GM21786 (cell line): ENCODE measurements at regions not wholly inside any gene's neighbourhood (a gene's known extent, or its start where the extent isn't known, plus 50 kb on each side); places are given as distances from the start of the nearest gene placed in this dataset.
"Not testable (repeated sequence)": the region's sequence is repeated elsewhere in the genome, so short reads cannot be mapped to it uniquely, and the experiment has no call there.

Source experiments
- ATAC-seq: cut with Tn5 transposase; IDR thresholded peaks from one replicate; pipeline ENCODE4 v1.9.1; 2021; ENCODE audit not compliant: unreplicated experiment

DNA sequence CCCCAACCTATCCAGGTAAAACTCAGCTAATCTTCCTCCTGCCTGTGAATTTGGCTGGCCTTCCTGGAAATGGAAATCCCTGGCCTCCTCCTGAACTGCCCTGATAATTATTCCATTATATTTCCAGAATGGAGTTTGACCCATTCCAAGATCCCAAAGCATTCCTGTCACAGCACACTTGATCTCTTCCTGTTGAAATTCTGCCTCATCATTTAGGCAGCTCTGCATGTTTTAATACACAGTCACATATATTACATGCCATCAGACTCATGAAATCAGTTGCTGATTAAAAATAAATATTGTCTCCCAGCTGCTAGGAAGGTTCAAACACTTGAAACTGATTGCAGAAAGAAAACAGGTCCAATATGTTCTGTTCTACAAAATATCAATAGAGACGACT, 148.2 kb upstream of the PALMD start:
- ATAC-seq = no peak

DNA sequence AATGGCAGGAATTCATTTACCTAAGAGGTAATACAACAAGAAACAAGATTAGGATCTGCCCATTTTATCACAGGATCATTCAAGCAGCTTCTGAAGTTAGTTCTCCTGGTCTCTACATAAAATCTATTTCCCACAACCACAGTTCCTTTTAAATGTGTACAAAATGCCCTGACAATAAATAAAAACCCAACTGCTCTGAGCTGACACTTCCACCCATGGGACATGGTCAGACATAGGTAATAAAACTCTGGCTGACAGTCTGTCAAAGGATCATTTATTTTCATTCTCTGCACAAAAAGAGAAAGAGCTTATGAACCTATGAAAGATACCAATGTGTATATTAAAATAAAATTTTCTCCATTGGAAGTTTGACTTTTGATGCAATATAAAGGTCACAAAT, 145.4 kb upstream of the PALMD start:
- no peak for ATAC-seq

DNA sequence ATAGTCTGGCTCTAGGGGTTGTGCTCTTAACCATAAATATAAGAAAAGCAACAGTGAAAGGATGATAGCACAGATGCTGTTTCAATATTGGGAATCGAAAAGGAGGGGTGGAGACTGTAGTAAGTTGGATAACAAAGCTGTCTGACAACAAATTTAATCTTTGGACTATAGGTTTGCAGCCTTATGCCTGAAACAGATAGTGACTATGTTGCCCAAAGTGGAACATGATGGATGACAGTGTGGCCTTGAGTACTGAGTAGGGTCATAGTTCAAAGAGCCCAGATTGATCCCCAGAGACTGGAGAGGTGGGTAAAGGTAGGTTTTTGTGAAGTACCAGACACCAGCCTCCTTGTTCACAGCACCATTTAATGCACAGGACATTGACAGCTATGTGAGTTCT, 144.0 kb upstream of the PALMD start:
- no peak for ATAC-seq

DNA sequence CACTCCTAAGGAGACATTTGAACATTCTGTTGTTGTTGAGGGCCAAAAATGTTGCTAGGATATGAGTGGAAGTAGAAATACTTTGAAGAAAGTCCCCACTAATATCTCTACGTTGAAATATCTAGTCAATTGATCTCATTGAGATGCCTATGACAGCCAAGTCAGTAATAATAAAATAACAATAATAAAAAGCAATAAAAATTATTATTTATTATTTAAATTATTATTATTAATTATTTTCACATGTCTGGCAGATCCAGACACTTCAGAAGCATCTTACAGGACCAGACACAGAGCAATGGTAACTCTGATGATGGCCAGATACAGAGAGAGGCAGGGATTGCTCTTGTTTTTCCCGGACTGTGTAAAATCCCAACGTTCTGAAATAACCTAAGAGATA, 143.5 kb upstream of the PALMD start:
- ATAC-seq = no peak

DNA sequence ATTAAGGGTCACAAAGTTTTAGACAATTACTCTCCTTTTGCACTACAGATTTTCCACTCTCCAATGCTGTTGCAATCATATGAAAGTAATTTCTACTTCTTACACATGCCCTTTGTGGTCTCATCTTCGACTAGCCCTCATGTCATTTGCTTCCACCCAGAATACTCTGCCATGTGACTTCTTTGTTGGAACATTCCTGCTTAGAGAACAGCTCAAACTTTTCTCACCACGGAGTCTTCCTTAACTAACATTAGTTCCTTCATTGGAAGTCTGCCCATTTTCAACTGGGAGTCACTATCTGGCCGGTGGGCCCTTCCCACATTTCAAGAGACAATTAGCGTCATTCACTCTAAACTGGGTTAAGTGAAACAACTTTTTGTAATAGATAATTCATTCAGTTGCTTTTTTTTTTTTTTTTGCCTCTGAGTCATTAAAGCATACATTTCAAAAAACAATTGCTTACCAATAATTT, 142.6 kb upstream of the PALMD start:
- no peak for ATAC-seq

DNA sequence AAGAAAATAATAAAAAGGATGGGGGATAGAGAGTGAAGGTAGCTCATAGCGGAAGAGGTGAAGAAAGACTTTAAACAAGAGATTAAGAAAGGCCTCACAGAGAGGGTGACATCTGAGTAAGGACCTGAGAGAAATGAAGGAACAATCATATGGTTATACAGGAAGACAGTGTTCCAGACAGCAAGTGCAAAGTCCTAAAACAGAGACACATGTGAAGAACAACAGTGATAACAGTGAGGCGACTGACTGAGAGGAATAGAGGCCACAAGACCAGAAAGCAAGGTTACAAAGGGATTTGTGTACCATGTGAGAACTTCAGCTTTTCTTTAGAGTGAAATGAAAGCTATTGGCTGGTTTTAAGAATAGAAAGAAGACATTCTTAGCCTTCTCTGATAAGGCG, 141.6 kb upstream of the PALMD start:
- no peak for ATAC-seq

DNA sequence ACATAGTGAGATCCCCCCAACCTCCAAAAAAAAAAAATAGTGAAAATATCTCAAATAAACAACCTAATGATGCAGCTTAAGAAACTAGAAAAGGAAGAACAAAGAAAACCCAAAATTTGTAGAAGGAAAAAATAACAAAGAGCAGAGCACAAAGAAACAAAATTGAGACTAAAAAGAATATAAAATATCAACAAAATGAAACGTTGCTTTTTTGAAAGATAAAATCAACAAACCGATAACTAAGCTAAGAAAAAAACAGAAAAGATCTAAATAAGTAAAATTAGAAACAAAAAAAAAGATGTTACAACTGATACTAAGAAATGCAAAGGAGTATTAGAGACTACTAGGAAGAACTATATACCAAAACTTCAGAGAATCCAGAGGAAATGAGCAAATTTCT, 139.3 kb upstream of the PALMD start:
- no peak for ATAC-seq

DNA sequence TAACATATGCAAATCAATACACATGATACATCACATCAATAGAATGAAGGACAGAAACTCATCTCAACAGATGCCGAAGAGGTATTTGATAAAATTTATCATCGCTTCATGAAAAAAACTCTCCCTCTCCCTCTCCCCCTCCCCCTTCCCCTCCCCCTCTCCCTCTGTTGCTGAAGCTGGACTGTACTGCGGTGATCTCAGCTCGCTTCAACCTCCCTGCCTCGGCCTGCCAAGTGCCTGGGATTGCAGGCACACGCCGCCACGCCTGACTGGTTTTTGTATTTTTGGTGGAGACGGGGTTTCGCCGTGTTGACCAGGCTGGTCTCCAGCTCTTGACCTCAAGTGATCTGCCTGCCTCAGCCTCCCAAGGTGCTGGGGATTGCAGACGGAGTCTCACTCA, 138.5 kb upstream of the PALMD start:
- not testable (repeated sequence) for ATAC-seq

DNA sequence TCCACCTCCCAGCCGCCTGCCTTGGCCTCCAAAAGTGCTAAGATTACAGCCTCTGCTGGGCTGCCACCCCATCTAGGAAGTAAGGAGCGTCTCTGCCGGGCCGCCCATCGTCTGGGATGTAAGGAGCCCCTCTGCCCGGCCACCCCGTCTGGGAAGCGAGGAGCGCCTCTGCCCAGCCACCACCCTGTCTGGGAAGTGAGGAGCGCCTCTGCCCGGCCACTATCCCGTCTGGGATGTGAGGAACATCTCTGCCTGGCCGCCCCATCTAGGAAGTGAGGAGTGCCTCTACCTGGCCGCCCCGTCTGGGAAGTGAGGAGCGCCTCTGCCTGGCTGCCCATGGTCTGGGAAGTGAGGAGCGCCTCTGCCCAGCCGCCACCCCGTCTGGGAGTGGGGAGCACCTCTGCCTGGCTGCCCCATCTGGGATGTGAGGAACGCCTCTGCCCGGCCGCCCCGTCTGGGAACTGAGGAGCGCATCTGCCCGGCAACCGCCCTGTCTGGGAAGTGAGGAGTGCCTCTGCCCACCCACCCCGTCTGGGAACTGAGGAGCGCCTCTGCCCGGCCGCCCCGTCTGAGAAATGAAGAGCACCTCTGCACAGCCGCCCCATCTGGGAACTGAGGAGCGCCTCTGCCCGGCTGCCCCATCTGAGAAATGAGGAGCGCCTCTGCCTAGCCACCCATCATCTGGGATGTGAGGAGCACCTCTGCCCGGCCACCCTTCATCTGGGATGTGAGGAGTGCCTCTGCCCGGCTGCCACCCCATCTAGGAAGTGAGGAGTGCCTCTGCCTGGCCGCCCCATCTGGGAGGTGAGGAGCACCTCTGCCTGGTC, 137.8 kb upstream of the PALMD start:
- no peak for ATAC-seq

DNA sequence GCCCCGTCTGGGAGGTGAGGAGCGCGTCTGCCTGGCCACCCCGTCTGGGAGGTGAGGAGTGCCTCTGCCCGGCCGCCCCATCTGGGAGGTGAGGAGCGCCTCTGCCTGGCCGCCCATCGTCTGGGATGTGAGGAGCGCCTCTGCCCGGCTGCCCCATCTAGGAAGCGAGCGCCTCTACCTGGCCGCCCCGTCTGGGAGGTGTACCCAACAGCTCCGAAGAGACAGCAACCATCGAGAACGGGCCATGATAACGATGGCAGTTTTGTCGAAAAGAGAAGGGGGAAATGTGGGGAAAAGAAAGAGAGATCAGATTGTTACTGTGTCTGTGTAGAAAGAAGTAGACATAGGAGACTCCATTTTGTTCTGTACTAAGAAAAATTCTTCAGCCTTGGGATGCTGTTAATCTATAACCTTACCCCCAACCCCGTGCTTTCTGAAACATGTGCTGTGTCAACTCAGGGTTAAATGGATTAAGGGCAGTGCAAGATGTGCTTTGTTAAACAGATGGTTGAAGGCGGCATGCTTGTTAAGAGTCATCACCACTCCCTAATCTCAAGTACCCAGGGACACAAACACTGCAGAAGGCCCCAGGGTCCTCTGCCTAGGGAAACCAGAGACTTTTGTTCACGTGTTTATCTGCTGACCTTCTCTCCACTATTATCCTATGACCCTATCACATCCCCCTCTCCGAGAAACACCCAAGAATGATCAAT, 137.0 kb upstream of the PALMD start:
- ATAC-seq = not testable (repeated sequence)

DNA sequence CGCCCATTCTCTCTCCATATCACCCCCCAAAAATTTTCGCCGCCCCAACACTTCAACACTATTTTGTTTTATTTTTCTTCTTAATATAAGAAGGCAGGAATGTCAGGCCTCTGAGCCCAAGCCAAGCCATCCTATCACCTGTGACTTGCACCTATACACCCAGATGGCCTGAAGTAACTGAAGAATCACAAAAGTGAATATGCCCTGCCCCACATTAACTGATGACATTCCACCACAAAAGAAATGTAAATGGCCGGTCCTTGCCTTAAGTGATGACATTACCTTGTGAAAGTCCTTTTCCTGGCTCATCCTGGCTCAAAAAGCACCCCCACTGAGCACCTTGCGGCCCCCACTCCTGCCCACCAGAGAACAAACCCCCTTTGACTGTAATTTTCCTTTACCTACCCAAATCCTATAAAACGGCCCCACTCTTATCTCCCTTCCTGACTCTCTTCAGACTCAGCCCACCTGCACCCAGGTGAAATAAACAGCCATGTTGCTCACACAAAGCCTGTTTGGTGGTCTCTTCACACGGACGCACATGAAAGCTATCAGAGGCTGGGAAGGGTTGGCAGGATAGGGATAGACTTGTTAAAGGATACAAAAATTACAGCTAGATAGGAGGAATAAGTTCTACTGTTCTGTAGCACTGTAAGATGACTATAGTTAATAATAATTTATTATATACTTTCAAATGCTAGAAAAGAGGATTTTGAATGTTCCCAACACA, 130.9 kb upstream of the PALMD start:
- ATAC-seq = not testable (repeated sequence)

DNA sequence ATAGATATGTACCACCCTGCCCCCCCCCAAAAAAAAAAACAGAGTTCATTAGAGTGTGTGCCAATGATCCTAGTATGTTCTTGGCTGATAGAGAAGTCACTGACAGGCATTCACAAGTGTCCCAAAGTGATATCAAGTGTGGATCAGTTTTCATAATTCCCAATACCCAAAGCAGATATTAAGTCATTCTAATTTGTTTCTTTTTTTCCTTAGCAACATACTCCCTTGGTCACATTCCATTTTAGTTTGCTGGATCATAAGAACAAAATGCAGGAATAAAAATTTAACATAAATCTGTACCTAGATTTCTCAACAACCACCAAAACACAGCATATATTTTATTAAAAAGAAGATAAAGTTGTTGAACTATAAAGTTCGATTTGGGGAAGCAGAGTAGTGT, 129.8 kb upstream of the PALMD start:
- ATAC-seq = no peak

DNA sequence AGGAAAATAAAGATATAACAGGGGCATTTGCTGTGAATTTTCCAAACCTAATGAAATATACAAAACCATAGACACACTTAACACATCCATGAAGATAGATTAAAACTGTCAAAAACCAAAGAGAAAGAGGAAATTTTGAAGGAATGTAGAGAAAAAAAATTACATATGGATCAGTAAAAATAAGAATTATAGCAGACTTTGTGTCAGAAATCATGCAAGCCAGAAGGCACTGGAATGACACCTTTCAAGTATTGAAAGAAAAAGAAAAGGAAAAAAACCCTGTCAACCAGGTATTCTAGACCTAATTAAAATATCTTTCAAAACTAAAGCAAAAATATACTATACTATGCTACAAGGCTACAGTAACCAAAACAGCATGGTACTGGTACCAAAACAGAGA, 125.8 kb upstream of the PALMD start:
- no peak for ATAC-seq

DNA sequence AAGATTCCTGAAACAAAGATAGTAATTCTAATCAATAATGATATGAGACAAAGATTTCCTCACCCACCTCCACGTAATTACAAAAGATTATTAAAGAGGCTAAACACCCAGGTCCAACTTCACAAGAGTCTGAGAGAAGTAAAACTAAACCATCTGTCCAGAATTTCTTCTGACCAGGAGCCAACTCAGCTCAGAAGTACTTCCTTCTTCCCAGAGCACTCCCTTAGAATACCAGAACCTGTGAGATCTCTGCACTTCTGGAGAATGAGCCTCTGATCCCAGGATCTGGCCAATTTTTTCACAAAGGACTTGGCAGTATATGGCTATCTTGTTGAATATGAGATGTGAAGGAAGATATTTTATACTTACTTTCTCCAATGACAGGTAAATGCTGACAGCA, 120.6 kb upstream of the PALMD start:
- ATAC-seq = no peak

DNA sequence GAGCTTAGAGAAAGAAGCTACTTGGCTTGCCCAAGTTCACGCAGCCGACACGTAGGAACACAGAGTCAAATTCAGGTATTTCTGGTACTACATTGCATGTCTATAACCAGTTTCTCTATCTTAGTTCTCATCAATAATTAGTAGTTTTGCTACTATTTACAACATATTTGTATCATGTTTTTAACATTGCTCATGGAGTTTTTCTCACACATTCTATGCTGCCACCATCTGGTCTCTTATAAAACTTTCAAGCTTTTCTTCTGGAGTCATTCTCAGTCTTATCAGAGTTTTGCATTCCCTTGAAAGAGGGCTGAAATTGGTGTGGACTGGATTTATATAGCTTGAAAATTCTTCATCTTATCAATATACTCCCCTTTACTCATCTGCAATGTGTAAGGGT, 118.8 kb upstream of the PALMD start:
- ATAC-seq = no peak

DNA sequence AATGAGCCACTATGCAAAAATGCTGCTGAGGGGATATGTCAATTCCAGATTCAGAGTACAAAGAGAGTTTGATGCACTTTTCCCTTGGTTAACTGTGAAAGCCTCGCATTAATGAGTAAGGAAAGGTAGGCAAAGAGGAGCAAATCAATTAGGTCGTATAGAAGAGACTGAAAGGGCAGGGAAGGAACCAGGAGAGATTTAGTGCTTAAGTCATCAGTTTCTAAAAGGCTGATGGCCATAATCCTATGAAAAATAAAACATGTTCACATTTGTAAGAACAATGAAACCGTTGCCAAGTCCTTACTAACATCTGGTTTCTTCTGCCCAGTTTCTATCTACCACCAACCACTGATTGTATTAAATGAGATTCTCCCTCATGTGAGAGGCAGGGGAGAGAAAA, 118.4 kb upstream of the PALMD start:
- ATAC-seq = no peak

DNA sequence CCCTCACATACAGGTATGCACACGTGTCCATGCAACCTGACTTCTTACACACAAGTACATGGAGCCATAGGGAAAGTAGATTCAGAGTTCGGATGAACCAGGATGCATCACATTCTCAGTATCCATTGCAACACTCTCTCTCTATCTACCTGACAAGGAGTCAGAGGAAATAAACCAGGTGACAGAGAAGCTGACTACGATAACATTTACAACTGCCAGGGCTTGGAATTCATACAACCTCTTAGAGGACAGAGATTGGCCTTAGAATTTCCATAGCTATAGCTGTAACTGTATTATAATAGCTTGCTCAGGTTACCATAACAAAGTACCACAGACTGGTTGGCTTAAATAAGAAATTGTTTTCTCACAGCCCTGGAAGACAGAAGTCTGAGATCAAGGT, 116.9 kb upstream of the PALMD start:
- ATAC-seq = no peak

DNA sequence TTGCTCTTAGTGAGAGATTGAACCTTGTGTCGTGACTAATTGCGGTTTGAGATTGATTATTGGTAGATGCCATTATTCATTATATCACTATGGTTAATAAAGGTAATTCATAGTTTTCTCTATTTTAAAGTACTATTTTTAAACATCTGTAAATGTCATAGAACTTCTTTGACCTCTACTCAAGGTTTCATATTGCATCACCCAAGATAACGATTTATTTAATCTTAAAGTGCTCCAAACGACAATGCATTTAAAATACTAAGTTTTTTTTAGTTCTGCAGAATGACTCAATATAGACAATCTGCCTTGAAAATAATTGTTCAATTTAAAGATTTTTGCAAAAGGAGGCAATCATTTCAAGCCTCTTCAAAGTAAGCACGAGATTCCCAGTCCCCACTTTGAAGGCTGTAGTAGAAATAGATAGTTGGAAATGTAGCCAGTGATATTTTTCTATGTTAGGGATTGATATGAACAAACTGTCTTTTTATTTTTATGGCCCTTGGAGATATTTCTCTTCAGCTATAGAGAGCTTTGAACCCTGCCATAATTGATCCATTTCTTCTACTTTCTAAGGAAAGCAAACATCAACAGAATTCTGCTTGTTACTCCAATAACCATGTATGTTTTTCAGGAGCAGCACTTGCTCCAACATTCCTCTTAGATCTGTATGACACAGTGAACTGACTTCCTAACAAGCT, 114.2 kb upstream of the PALMD start:
- ATAC-seq = no peak

DNA sequence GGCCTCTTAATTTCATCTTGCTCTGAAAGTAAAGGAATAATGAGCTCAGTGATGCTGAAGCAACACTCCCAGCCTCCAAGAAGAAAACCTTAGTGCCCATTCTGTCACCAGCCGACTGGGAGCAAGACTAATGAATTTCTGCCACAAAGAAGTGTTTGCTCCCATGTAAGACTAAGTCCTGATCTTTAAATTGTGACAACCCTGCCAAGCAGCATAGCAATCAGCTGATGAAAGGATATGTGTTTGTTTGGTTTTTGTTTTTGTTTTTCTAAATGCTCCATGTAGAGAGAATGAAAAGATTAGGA, 113.7 kb upstream of the PALMD start:
- no peak for ATAC-seq

DNA sequence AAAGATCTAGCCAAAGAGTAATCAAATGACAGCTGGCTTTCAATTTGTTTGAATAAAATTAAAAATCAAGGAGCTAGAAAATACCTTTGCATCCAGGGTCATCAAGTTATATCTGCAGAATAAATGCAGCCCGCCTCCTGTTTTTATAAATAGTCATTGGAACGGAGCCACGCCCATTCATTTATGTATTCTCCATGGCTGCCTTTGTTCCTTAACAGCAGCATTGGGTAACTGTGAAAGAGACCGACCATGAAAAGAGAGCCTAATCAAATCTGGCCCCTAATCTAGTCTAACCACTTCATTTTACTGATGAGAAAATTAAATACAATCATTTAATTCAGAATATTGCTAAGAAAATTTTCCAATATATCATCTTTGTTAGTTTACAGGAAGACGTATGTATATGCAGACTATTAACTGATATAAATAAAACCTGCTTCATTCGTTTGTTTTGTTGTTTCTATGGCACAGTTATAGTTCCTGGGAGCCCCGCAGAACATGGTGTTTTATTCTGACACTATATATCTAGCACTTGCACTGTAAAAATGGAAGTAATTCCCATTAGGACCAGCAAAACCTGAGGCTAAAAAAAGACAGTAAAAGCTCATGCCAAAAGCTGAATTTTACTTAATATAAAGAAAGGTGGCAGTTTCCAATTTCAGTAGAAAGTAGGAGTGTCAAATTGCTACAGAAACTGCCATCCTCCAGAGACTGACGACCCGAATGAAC, 111.8 kb upstream of the PALMD start:
- no peak for ATAC-seq

DNA sequence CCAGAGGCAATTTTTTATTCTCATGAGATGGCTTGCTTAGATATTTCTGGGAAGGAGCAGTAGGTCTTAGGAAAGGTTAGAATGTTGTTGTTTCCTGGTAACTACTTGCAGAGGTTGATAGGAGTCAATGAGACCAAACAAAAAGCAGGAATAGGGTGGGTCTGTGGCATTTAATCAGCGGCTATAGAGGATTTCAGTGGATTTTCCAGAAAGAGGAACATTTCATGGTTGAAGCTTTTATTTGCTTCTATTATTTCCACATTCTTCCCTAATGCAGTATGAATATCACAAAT, 111.3 kb upstream of the PALMD start:
- ATAC-seq = no peak
